A549 (cell line): ENCODE measurements at regions not wholly inside any gene's neighbourhood (a gene's known extent, or its start where the extent isn't known, plus 50 kb on each side); places are given as distances from the start of the nearest gene placed in this dataset.

ENCODE experiments used
- ATAC-seq, 2 experiments: fragments of 200-7000 bp in 1 of 2; fragments of >200 bp in 1 of 2; cut with Nextera tagmentation in 1 of 2; cut with Tn5 transposase in 1 of 2; 3 replicates each; pipeline versions ENCODE4 v1.8.0 to v1.9.1; 2018 to 2020; ENCODE audit warnings: mild to moderate bottlenecking in 1 of 2, moderate library complexity in 1 of 2
- CTCF ChIA-PET: fragments of 300-600 bp; sonication (Branson Sonifier 250); formaldehyde crosslinking; extraction: SDS; loops from one replicate; lab custom pipeline; 2021; ENCODE audit warnings: antibody characterized with exemption, inconsistent platforms; lab: Yijun Ruan, JAX
- POLR2A ChIA-PET: fragments of 350-600 bp; formaldehyde crosslinking; extraction: SDS; loops from one replicate; lab custom pipeline; 2021; ENCODE audit warnings: antibody characterized with exemption, inconsistent platforms; lab: Yijun Ruan, JAX
- DNase-seq, 2 experiments: peaks; one replicate each; pipeline versions ENCODE4 v3.0.0 to v3.0.0-alpha.2; 2011 to 2016; ENCODE audit warnings: low read depth in 1 of 2, low spot score in 1 of 2
- FAIRE-seq: peaks from 2 replicates; lab custom pipeline; 2011; peaks lifted over from hg19 to GRCh38; lab: Jason Lieb, UNC
- H3K27ac ChIP-seq, 2 experiments: fragments of >200 bp; sonication (Bioruptor Twin); formaldehyde crosslinking; 3 replicates each; pipeline ENCODE4 v1.5.1; 2016 to 2017
- H3K4me1 ChIP-seq: fragments of >200 bp; sonication (Bioruptor Twin); formaldehyde crosslinking; 3 replicates; pipeline ENCODE4 v1.6.1; 2016
- H3K4me2 ChIP-seq: fragments of >200 bp; sonication (Bioruptor Twin); formaldehyde crosslinking; 3 replicates; pipeline ENCODE4 v1.6.1; 2016
- H3K4me3 ChIP-seq: fragments of >200 bp; sonication (Bioruptor Twin); formaldehyde crosslinking; 3 replicates; pipeline ENCODE4 v1.5.1; 2016
- H3K9me3 ChIP-seq: fragments of >200 bp; sonication (Bioruptor Twin); formaldehyde crosslinking; 3 replicates; pipeline ENCODE4 v1.6.1; 2016
- CBX8 ChIP-seq: fragments of 200-600 bp; sonication (generic); IDR thresholded peaks from 2 replicates; pipeline ENCODE4 v1.6.1; 2016
- CEBPB ChIP-seq, 2 experiments: fragments of >200 bp in 1 of 2; sonication (Bioruptor Twin) in 1 of 2; formaldehyde crosslinking in 1 of 2; IDR thresholded peaks; 2 replicates each; pipeline ENCODE4 v1.6.1; 2012 to 2016
- CHD4 ChIP-seq: fragments of 200-600 bp; sonication (generic); IDR thresholded peaks from 2 replicates; pipeline ENCODE4 v1.6.1; 2016; ENCODE audit warnings: antibody characterized with exemption, mild to moderate bottlenecking, borderline replicate concordance
- CTCF ChIP-seq: fragments of >200 bp; sonication (Bioruptor Twin); formaldehyde crosslinking; IDR thresholded peaks from 3 replicates; pipeline ENCODE4 v1.5.1; 2016
- EHF ChIP-seq: fragments of 250-450 bp; sonication (Bioruptor Pico); IDR thresholded peaks from 2 replicates; pipeline ENCODE4 v1.5.0; 2020; ENCODE audit warnings: mild to moderate bottlenecking
- KDM1A ChIP-seq: fragments of 200-600 bp; sonication (generic); IDR thresholded peaks from 2 replicates; pipeline ENCODE4 v1.6.1; 2016; ENCODE audit warnings: low read depth, mild to moderate bottlenecking
- RAD21 ChIP-seq, 2 experiments: fragments of >200 bp in 1 of 2; sonication (Bioruptor Twin) in 1 of 2; formaldehyde crosslinking in 1 of 2; IDR thresholded peaks in 1 of 2; conservative IDR thresholded peaks in 1 of 2; 2 replicates in 1 of 2; 3 replicates in 1 of 2; pipeline ENCODE4 v1.6.1; 2012 to 2018; ENCODE audit warnings: inconsistent platforms in 1 of 2
- REST ChIP-seq: fragments of 200-600 bp; sonication (generic); IDR thresholded peaks from 2 replicates; pipeline ENCODE4 v1.6.1; 2016; ENCODE audit warnings: antibody characterized with exemption, mild to moderate bottlenecking, moderate library complexity
- RFX5 ChIP-seq: fragments of 450-650 bp; IDR thresholded peaks from 2 replicates; pipeline ENCODE4 v1.7.1; 2014; ENCODE audit warnings: antibody characterized with exemption, mild to moderate bottlenecking, moderate library complexity
- ZFP36 ChIP-seq: fragments of 450-650 bp; IDR thresholded peaks from 2 replicates; pipeline ENCODE4 v1.6.1; 2014; ENCODE audit warnings: borderline replicate concordance; ENCODE audit not compliant: partially characterized antibody
- WGBS: methylation state at CpG from one replicate; pipeline ENCODE4 v1.1.6; 2017; ENCODE audit errors: missing lambda C conversion rate; 5-methylcytosine and 5-hydroxymethylcytosine counted together
- TF ChIP-seq, protein P1 (sequence below): fragments of >200 bp; sonication (Bioruptor Twin); formaldehyde crosslinking; IDR thresholded peaks from 3 replicates; pipeline ENCODE4 v1.6.1; 2016
- TF ChIP-seq, protein P2 (sequence below): fragments of 450-650 bp; IDR thresholded peaks from 2 replicates; pipeline ENCODE4 v1.6.1; 2014; ENCODE audit warnings: antibody characterized with exemption
- TF ChIP-seq, protein P3 (sequence below): IDR thresholded peaks from 2 replicates; pipeline ENCODE4 v1.6.1; 2012

GRCh38 chr18:38586327-38586726 lies 1020.7 kb upstream of the CELF4 start:
- WGBS, result 0% methylated on average over 2 of the region's 2 CpGs
- H3K4me3 ChIP-seq, result no peak overlapping the region
- no peaks in the 10 kb centered on the region for H3K9me3 ChIP-seq
- ChIA-PET CTCF (no interaction called here), POLR2A (no interaction called here)
- no peaks in the 10 kb centered on the region for H3K4me1 ChIP-seq
- H3K27ac ChIP-seq, result no peak overlapping the region
- DNase-seq (no peak), ATAC-seq (no peak), FAIRE-seq (no peak)
- TF ChIP-seq KDM1A, result no peak
- TF ChIP-seq ZFP36, result no peak
- TF ChIP-seq, protein P1, sequence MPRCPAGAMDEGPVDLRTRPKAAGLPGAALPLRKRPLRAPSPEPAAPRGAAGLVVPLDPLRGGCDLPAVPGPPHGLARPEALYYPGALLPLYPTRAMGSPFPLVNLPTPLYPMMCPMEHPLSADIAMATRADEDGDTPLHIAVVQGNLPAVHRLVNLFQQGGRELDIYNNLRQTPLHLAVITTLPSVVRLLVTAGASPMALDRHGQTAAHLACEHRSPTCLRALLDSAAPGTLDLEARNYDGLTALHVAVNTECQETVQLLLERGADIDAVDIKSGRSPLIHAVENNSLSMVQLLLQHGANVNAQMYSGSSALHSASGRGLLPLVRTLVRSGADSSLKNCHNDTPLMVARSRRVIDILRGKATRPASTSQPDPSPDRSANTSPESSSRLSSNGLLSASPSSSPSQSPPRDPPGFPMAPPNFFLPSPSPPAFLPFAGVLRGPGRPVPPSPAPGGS, result no peak
- TF ChIP-seq EHF (CRISPR knock-in tag), result no peak
- no peak for TF ChIP-seq CEBPB (IDR thresholded peaks at IDR 0.05)
- no peak for TF ChIP-seq RFX5
- no peak overlapping the region for H3K4me2 ChIP-seq

DNA sequence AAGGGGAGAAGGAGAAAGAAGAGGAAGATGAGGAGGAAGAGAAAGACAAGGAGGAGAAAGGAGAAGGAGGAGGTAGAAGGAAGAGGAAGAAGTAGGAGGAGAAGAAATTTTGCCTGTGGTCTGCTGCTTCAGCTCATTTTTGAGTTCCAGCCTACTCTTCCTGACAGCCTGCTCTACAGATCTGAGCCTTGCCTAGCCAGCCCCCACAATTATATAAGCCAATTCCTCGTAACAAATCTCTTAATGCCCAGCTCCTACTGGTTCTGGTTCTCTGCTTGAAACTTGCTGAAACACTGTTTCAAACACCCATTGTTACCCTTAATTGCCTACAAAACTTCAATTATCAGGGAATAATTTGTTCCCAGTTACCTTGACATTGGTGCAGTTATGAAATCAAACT lies 1014.2 kb upstream of the CELF4 start:
- CTCF ChIA-PET, result no interaction called here
- POLR2A ChIA-PET, result no interaction called here
- ATAC-seq (no peak), DNase-seq (no peak), FAIRE-seq (no peak)
- H3K9me3 ChIP-seq, result no peaks in the 10 kb centered on the region
- H3K27ac ChIP-seq, result no peak overlapping the region
- no peak overlapping the region for H3K4me3 ChIP-seq
- no peak for TF ChIP-seq REST
- no peak for TF ChIP-seq KDM1A
- 6% methylated on average over 1 of the region's 1 CpG for WGBS
- H3K4me1 ChIP-seq, result no peaks in the 10 kb centered on the region
- H3K4me2 ChIP-seq, result no peak overlapping the region

DNA sequence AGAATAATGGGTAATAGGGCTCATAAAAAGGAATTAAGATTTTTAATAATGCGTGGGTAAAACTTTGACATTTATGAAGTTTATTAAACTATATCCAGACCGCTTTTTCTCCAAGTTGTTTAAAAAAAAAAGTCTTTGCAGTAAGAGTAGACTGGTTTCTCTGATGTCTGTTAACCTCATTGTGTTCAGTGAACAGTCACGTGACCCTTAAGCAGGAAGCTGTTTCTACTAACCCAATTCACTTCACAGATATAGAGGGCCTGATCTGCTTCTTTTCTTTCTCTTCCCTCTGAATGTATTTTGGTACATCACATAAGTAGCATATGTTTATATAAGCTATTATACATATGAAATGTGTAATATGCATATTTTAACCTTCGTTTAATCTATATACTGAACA lies 1011.3 kb upstream of the CELF4 start:
- no peak overlapping the region for H3K4me2 ChIP-seq
- 15% methylated on average over 4 of the region's 4 CpGs for WGBS
- ATAC-seq, result no peak
- H3K4me3 ChIP-seq, result no peak overlapping the region
- POLR2A ChIA-PET, result no interaction called here
- CTCF ChIA-PET, result no interaction called here
- DNase-seq, result no peak
- TF ChIP-seq CTCF (no peak), CHD4 (no peak), CEBPB (IDR thresholded peaks at IDR 0.05) (no peak), RAD21 (conservative IDR thresholded peaks at IDR 0.05 in 1 of 2, IDR thresholded peaks at IDR 0.05 in 1 of 2) (no peak), CBX8 (no peak)
- TF ChIP-seq, protein P2, sequence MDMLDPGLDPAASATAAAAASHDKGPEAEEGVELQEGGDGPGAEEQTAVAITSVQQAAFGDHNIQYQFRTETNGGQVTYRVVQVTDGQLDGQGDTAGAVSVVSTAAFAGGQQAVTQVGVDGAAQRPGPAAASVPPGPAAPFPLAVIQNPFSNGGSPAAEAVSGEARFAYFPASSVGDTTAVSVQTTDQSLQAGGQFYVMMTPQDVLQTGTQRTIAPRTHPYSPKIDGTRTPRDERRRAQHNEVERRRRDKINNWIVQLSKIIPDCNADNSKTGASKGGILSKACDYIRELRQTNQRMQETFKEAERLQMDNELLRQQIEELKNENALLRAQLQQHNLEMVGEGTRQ, result 0 out of 2 replicates have a peak, but pooled peaks have one; percentile 7
- TF ChIP-seq, protein P3, sequence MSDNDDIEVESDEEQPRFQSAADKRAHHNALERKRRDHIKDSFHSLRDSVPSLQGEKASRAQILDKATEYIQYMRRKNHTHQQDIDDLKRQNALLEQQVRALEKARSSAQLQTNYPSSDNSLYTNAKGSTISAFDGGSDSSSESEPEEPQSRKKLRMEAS, result no peak
- TF ChIP-seq, all 56 proteins: peak for 1
- FAIRE-seq, result no peak
- Histone ChIP-seq H3K27ac (no peak overlapping the region), H3K9me3 (no peaks in the 10 kb centered on the region), H3K4me1 (no peaks in the 10 kb centered on the region)
